GM19328 (cell line): ENCODE measurements at regions not wholly inside any gene's neighbourhood (a gene's known extent, or its start where the extent isn't known, plus 50 kb on each side); places are given as distances from the start of the nearest gene placed in this dataset.

Source experiments
- ATAC-seq: cut with Tn5 transposase; IDR thresholded peaks from one replicate; pipeline ENCODE4 v1.9.1; 2021; ENCODE audit warnings: mild to moderate bottlenecking, moderate library complexity; ENCODE audit not compliant: unreplicated experiment

GRCh38 chr7:155913719-155914118 is 101.5 kb upstream of the SHH start:
- no peak for ATAC-seq

GRCh38 chr7:155913291-155913690 is 101.0 kb upstream of the SHH start:
- ATAC-seq = no peak

- ATAC-seq = no peak
Measured at GRCh38 chr7:155911471-155912105, 99.3 kb upstream of the SHH start.

- ATAC-seq = no peak
Measured at GRCh38 chr7:155908385-155908784, 96.1 kb upstream of the SHH start.

- no peak for ATAC-seq
Measured at GRCh38 chr7:155907450-155908200, 95.4 kb upstream of the SHH start.

GRCh38 chr7:155901176-155901575 is 88.9 kb upstream of the SHH start:
- ATAC-seq = no peak

- ATAC-seq = no peak
Measured at GRCh38 chr7:155899596-155899995, 87.3 kb upstream of the SHH start.

GRCh38 chr7:155897758-155898386 is 85.6 kb upstream of the SHH start:
- no peak for ATAC-seq

- ATAC-seq = no peak
Measured at GRCh38 chr7:155896531-155897263, 84.4 kb upstream of the SHH start.

GRCh38 chr7:155893664-155894063 is 81.4 kb upstream of the SHH start:
- no peak for ATAC-seq

GRCh38 chr7:155893176-155893575 is 80.9 kb upstream of the SHH start:
- no peak for ATAC-seq

- ATAC-seq = no peak
Measured at GRCh38 chr7:155889636-155890511, 77.6 kb upstream of the SHH start.

GRCh38 chr7:155887174-155887525 is 74.9 kb upstream of the SHH start:
- ATAC-seq = no peak

GRCh38 chr7:155886391-155887173 is 74.3 kb upstream of the SHH start:
- ATAC-seq = no peak

- no peak for ATAC-seq
Measured at GRCh38 chr7:155885167-155886155, 73.2 kb upstream of the SHH start.

GRCh38 chr7:155884225-155885166 is 72.2 kb upstream of the SHH start:
- no peak for ATAC-seq

- no peak for ATAC-seq
Measured at GRCh38 chr7:155883491-155884224, 71.4 kb upstream of the SHH start.
